NCI-H1694 (cell line): ENCODE measurements at regions not wholly inside any gene's neighbourhood (a gene's known extent, or its start where the extent isn't known, plus 50 kb on each side); places are given as distances from the start of the nearest gene placed in this dataset.
"Not testable (repeated sequence)": the region's sequence is repeated elsewhere in the genome, so short reads cannot be mapped to it uniquely, and the experiment has no call there.

ENCODE experiments used
- DNase-seq: peaks from one replicate; lab custom pipeline; 2025; lab: John Stamatoyannopoulos, UW

GRCh38 chr10:33781606-33782395 lies 447.3 kb upstream of the NRP1 start:
- DNase-seq: no peak

GRCh38 chr10:33780961-33781360 lies 446.5 kb upstream of the NRP1 start:
- no peak for DNase-seq

GRCh38 chr10:33777223-33777622 lies 442.8 kb upstream of the NRP1 start:
- DNase-seq: no peak

- no peak for DNase-seq
Observed at GRCh38 chr10:33776419-33777070, 442.1 kb upstream of the NRP1 start.

GRCh38 chr10:33774857-33775256 lies 440.4 kb upstream of the NRP1 start:
- no peak for DNase-seq

- DNase-seq: no peak
Observed at GRCh38 chr10:33773886-33774480, 439.5 kb upstream of the NRP1 start.

- no peak for DNase-seq
Observed at GRCh38 chr10:33773253-33773573, 438.7 kb upstream of the NRP1 start.

- DNase-seq: no peak
Observed at GRCh38 chr10:33772370-33773252, 438.1 kb upstream of the NRP1 start.

- not testable (repeated sequence) for DNase-seq
Observed at GRCh38 chr10:33771856-33772255, 437.4 kb upstream of the NRP1 start.

GRCh38 chr10:33764694-33765185 lies 430.3 kb upstream of the NRP1 start:
- no peak for DNase-seq

GRCh38 chr10:33760056-33760943 lies 425.8 kb upstream of the NRP1 start:
- DNase-seq: no peak

GRCh38 chr10:33759191-33759590 lies 424.7 kb upstream of the NRP1 start:
- DNase-seq: no peak

- no peak for DNase-seq
Observed at GRCh38 chr10:33758299-33758698, 423.8 kb upstream of the NRP1 start.

- no peak for DNase-seq
Observed at GRCh38 chr10:33754052-33754451, 419.6 kb upstream of the NRP1 start.

GRCh38 chr10:33753389-33753788 lies 418.9 kb upstream of the NRP1 start:
- DNase-seq: no peak

GRCh38 chr10:33749790-33750189 lies 415.3 kb upstream of the NRP1 start:
- no peak for DNase-seq

GRCh38 chr10:33749067-33749735 lies 414.7 kb upstream of the NRP1 start:
- DNase-seq: no peak

GRCh38 chr10:33746836-33747268 lies 412.4 kb upstream of the NRP1 start:
- DNase-seq: no peak

- no peak for DNase-seq
Observed at GRCh38 chr10:33746186-33746585, 411.7 kb upstream of the NRP1 start.

GRCh38 chr10:33743429-33743857 lies 409.0 kb upstream of the NRP1 start:
- DNase-seq: no peak

GRCh38 chr10:33739031-33739430 lies 404.6 kb upstream of the NRP1 start:
- no peak for DNase-seq
